NCI-H2107 (cell line): ENCODE measurements at regions not wholly inside any gene's neighbourhood (a gene's known extent, or its start where the extent isn't known, plus 50 kb on each side); places are given as distances from the start of the nearest gene placed in this dataset.

Experiments
- DNase-seq: peaks from one replicate; lab custom pipeline; 2025; lab: John Stamatoyannopoulos, UW

DNA sequence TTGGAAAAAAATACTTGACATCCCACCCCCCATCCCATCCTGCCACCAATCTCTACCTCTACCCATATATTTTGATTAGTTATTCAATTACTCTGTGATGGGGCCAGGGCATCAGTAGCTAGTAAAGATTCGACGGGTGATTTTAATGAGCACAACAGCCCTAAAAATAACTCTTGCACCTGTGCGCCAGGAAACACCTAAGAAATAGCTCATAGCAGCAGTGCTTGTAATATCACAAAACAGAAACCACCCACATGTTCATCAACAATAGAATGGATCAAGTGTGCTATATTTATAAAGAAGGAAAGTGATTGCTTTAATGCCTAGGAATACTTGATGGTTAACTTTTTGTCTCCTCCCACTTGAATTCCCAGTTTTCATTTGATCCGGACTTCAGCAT is 225.6 kb upstream of the LCORL start:
- DNase-seq = no peak

GRCh38 chr4:18242919-18243693 is 221.6 kb upstream of the LCORL start:
- no peak for DNase-seq

DNA sequence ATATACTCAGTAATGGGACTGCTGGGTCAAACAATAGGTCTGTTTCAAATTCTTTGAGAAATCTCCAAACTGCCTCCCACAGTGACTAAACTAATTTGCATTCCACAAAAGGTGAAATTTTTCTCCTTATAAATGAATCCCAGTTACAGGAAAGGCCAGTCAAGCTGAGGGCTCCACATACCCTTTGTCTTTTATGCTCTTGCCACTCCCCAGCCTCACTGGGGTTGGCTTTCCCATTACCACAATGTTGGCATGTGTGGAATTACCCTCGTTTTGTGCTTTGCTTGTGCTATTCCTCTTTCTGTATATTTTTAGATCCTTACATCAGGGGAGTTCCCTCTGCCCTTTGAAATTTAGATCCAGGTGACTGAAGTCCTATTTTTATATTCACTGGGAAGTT is 220.2 kb upstream of the LCORL start:
- no peak for DNase-seq

DNA sequence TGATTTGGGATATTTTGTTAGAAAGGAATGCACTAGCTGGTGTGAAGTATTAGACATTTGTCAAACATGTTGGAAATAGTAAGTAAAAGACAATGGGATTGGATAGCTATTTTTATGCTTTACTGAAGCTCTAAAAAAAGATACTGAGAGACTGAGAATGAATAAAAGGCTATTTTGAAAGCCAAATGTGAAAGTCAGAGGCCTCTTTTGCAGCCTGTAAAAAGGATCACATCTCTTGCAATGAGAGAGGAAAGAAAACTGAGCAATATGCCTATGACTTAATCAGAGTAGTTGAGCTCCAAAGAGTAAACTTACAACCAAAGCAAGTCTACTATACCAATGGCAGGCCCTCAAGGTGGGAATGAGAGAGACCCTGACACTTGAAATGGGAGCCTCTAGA is 212.6 kb upstream of the LCORL start:
- no peak for DNase-seq

DNA sequence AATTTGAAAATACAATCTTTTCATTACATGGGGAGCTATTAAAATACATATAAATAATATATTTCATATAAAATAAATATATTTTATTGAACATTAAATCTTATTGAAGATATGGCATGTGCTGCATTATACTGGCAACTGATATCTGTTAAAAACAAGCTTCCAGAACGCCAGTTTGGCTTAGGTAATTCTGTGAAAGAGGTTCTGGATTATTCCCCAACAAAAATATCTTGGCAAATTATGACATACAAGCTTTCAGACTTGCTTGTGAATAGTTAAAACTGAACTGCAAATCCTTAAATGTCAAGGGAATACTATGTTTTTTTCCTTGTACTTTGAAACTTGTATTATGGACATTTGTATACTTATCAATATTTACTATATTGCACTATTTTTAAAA is 210.2 kb upstream of the LCORL start:
- no peak for DNase-seq

- DNase-seq = no peak
Observed at GRCh38 chr4:18227880-18228279, 206.3 kb upstream of the LCORL start.

DNA sequence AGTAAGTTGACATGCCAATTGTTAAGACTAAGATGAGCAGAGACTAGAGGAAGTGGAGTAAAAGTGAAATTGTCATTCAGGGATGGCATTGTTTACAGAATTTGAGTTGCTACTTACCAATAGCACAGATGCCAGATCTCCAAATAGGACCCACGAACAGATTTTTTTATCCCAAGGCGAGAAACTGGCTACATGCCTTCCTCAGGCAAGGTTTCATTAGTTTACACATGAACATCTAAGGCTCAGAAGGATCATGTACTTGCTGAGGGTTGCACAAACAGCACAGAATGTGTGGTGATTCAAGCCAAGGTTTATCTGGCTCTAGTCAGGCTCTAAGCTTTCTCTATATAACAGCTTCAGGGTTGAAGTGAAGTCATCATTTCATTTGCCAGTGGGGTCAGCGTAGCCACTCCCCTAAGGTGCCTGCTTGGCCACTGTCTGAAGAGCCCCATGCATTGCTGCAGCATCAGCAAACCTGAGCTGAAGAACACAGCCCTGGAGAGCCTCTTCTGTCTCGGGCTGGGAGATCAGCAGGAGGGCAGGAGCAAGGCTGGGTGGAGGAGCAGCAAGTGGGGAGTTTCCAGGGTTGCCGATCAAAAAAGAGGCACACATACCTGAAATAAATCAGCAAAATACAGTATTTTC is 193.0 kb upstream of the LCORL start:
- DNase-seq = no peak

- no peak for DNase-seq
Observed at GRCh38 chr4:18213576-18214198, 192.1 kb upstream of the LCORL start.

DNA sequence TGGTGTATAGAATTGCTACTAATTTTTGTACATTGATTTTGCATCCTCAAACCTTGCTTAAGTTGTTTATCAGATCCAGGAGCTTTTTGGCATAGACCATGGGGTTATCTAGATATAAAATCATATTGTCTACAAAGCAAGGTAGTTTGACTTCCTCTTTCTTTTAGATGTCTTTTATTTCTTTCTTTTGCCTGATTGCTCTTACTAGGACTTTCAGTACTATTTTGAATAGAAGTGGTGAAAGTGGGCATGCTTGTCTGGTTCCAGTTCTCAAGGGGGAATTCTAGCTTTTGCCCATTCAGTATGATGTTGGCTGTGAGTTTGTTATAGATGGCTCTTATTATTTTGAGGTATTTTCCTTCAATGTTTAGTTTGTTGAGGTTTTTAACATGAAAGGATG is 187.9 kb upstream of the LCORL start:
- DNase-seq = no peak

GRCh38 chr4:18203966-18204365 is 182.4 kb upstream of the LCORL start:
- DNase-seq = no peak

DNA sequence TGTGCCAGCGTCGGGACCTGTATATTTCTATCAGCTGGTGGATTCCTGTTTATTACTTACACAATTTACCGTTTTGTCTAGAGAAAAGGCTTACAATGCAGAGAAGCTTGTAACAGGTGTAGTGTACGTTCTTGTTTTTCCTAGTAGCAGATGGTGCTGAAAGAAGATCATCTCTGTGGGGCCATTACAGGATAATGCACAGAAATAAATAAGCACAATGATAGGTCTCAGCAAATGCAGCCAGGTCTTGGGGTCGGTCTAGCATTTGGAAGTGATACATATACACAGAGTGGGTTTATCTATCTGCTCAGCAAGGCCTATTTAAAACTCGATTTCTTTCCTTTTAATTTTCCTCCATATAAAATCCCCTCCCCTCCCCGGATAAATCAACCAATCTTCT is 180.9 kb upstream of the LCORL start:
- no peak for DNase-seq

- DNase-seq = no peak
Observed at GRCh38 chr4:18201885-18202284, 180.3 kb upstream of the LCORL start.

- DNase-seq = no peak
Observed at GRCh38 chr4:18198653-18199052, 177.1 kb upstream of the LCORL start.

GRCh38 chr4:18197467-18197866 is 175.9 kb upstream of the LCORL start:
- DNase-seq = no peak

DNA sequence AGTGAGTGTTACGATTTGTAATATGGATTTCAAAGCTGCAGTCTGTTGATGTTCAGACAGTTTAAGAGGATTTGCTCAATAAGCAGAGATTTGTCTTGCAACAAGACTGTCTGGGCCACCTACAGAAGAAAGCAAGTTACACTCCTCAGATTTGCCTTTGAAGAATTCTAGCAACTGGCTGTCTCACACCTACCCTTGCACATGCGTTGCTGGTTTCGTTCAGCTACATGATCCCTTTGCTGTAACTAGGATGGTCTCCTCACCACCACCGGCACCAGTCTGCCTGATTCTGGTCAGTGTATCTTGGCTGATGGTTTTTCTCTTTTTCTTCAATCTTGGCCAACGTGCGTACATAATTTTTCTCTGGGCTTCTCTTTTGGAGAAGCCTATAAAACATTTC is 172.7 kb upstream of the LCORL start:
- no peak for DNase-seq

- DNase-seq = no peak
Observed at GRCh38 chr4:18192901-18193300, 171.3 kb upstream of the LCORL start.

- no peak for DNase-seq
Observed at GRCh38 chr4:18185491-18185890, 163.9 kb upstream of the LCORL start.

GRCh38 chr4:18180892-18181291 is 159.3 kb upstream of the LCORL start:
- DNase-seq = no peak

GRCh38 chr4:18180122-18180521 is 158.6 kb upstream of the LCORL start:
- DNase-seq = no peak

GRCh38 chr4:18171896-18172295 is 150.3 kb upstream of the LCORL start:
- DNase-seq = no peak

DNA sequence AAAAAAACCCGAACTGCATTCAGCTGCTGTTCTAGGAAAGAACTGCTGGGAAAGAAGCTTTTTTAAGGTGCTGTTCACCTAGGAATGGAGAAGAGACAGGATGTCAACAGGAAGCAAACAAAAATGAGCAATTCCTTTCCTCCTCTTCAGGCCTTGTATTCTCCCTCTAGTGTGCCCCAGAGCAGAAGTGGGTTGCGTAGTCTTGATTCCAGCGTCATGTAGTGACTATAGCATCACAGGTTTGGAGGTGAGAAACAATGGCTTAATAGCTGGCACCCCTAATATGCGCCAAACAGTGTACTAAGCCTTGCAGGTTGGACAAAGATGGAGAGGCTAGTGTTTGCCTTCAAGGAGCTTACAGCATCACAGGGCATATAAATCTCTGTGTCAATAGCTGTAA is 146.3 kb upstream of the LCORL start:
- no peak for DNase-seq

DNA sequence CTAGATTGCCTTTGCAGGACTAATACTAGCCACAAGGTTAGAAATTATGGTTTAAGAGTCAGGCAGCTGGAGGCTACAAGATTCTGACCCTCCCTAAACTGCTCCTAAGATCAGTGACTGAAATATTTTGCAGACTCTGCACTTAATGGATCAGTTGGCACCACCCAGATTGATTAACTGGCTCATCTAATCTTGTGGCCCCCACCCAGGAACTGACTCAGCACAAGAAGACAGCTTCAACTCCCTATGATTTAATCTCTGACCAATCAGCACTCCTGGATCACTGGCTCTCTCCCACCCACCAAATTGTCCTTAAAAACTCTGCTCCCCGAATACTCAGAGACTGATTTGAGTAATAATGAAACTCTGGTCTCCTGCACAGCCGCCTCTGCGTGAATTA is 145.4 kb upstream of the LCORL start:
- DNase-seq = no peak

DNA sequence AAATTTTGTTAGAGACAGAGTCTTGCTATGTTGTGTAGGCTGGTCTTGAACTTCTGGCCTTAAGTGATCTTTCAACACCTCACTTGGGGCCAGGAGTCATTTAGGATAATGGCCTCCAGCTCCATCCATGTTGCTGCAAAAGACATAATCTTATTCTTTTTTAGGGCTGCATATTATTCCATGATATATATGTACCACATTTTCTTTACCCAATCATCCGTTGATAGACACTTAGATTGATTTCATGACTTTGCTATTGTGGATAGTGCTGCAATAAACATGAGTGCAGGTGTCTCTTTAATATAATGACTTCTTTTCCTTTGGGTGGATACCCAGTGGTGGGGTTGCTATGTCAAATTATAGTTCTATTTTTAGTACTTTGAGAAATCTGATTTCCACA is 140.9 kb upstream of the LCORL start:
- DNase-seq = no peak
